ENCODE measurements at regions not wholly inside any gene's neighbourhood (a gene's known extent, or its start where the extent isn't known, plus 50 kb on each side); places are given as distances from the start of the nearest gene placed in this dataset.
"Not testable (repeated sequence)": the region's sequence is repeated elsewhere in the genome, so short reads cannot be mapped to it uniquely, and the experiment has no call there.

- no peak for DNase-seq
Observed at GRCh38 chr3:88298189-88298588, 148.4 kb downstream of the C3orf38 start.

GRCh38 chr3:88301273-88301995, 151.7 kb downstream of the C3orf38 start:
- DNase-seq = no peak

- DNase-seq = no peak
Observed at GRCh38 chr3:88301996-88302393, 152.2 kb downstream of the C3orf38 start.

DNA sequence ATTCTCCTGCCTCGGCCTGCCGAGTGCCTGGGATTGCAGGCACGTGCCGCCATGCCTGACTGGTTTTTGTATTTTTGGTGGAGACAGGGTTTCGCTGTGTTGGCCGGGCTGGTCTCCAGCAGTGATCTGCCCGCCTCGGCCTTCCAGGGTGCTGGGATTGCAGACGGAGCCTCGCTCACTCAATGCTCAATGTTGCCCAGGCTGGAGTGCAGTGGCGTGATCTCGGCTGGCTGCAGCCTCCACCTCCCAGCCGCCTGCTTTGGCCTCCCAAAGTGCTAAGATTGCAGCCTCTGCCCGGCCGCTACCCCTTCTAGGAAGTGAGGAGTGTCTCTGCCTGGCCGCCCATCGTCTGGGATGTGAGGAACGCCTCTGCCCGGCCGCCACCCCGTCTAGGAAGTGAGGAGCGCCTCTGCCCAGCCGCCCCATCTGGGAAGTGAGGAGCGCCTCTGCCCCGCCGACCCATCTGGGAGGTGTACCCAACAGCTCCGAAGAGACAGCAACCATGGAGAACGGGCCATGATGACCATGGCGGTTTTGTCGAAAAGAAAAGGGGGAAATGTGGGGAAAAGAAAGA, 153.7 kb downstream of the C3orf38 start:
- not testable (repeated sequence) for DNase-seq

DNA sequence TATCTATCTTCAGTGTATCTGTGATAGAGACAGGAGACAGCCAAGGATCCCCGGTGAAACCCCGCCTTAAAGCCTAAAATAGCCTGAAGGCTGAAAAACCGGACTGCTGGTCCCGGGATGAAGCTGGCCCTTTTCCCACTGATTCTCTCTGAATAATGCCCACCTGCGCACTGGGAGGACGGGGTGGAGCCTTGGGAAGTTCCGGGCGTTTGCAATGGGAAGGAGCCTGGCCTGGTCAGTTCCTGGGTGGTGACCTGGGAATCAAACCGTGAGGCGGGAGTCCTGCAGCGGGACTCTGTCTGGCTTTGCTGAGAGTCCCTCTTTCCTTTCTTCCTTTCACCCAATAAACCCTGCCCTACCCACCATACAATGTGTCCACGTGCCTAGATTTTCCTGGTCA, 157.9 kb downstream of the C3orf38 start:
- DNase-seq = no peak

GRCh38 chr3:88311826-88312225, 162.1 kb downstream of the C3orf38 start:
- DNase-seq = no peak

DNA sequence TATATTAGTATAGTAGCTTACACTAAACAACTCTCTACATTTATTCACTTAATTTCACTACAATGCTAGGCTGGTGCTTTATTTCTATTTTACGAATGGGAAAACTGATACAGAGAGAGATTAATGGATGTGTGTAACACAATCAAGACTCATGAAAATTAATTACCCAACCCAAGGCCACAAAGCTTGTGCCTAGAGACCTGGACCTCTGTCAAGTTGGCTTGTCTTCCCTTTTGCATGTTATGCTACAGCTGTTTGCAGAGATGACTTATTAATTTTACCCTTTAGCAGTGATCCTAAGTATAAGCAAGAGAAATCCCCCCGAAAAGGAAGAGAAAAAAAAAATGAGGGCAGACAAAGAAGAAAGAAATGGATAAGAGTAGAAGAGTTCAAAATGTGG, 162.5 kb downstream of the C3orf38 start:
- no peak for DNase-seq

- DNase-seq = no peak
Observed at GRCh38 chr3:88318067-88318466, 168.3 kb downstream of the C3orf38 start.

DNA sequence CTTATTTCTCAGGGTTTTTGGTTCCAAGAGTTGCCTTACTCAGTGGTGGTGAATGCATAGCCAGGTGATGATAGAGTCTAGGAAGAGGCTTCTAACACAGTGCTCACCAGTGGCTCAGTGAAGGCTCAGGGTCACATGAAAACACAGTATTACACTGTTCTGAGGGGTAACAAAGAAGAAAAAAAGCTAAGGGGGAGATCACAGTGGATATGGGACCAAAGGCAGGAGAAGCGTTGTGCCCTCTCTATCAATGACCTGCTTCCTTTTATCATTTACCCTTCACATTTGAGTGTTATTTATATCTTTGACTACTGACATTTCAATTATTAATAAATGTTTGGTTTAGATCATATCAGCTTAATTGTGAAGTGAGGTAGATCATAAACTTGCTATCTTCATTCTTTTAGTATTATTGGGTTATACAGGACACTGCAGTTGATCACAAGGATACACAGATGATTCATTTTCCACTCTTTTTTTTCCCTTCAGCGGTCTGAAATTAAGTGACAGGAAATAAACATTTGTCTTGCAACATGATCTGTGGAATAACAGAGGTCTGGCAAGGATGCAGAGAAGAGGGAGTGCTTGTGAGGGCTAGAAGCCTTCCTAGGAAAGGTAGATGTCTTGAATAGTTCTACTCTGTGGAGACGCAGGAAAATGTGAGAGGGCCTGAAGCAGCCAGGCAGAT, 171.7 kb downstream of the C3orf38 start:
- peak; percentile 19 to 28 for DNase-seq

DNA sequence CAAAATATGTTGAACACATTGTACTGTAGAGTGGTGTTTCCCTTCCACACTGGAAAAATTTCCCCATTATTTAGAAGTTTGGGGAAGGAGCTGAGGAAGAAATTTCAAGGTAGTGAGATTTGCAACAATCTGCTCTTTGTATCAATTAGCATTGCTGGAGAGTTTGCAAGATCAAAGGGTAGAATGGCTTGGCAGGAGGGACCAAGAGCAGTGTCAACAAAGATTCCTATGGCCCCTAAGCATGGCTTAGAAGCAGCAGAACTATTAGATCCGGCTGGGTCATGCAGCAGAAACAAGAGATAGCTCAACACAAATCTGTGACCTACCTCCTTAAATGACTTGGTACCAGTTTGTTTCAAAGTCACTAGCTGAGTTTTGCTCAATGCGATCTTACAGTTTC, 175.0 kb downstream of the C3orf38 start:
- no peak for DNase-seq

DNA sequence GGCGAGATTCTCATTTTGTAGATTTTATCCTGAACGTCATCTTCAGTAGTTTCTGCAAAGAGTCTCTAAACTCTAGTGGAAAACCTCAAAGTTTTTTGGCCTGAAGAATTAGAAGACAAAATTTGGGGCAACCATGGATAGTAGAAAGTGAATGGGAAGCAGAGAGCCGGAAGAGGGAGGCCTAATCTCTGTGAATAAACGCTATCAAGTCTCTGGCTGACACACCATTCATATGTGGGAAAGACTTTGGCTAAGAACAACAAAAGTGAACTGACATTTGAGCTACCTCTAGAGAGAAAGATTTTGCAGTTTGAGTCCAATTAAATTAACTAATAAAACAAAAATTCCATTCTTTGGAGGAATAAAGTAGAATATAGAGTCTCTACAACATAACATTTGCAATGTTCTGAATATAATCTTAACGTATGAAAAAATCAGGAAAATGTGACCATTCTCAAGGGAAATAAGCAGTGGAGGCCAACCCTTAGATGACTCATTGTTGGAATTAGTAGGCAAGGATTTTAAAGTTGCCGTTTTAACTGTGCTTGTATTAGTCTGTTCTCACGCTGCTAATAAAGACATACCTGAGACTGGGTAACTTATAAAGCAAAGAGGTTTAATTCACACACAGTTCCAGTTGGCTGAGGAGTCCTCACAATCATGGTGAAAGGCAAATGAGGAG, 184.6 kb downstream of the C3orf38 start:
- DNase-seq = no peak

GRCh38 chr3:88336894-88337293, 187.1 kb downstream of the C3orf38 start:
- no peak for DNase-seq

DNA sequence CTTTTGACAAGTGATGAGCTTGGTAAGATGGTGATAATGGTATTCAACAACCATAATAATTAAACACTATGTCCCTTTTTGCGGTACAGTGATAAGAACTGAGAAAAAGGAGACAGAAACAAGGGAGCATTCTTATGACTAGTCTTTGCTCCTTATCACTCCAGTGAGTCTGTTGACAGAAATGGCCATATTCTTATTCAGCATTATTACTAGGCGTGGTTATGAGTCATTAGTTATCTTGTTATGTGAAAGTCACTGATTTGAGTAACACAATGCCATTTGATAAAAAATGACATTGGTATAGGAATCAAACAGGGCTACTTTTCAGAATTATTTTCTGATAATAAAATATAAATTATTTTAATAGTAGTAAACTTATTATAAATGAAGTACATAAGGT, 193.5 kb downstream of the C3orf38 start:
- no peak for DNase-seq

DNA sequence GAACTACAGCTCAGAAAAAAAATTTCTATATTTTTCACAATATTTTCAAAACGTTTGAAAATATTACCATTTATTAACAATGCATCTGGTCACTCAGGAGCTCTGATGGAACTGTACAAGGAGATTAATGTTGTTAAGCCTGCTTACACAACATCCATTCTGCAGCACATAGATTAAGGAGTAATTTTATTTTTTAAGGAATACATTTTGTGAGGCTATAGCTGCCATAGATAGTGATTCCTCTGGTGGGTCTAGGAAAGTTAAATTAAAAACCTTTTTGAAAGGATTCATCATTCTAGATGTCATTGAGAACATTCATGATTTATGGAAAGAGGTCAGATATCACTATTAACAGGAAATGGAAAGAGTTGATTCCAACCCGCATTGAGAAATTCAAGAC, 196.9 kb downstream of the C3orf38 start:
- no peak for DNase-seq

DNA sequence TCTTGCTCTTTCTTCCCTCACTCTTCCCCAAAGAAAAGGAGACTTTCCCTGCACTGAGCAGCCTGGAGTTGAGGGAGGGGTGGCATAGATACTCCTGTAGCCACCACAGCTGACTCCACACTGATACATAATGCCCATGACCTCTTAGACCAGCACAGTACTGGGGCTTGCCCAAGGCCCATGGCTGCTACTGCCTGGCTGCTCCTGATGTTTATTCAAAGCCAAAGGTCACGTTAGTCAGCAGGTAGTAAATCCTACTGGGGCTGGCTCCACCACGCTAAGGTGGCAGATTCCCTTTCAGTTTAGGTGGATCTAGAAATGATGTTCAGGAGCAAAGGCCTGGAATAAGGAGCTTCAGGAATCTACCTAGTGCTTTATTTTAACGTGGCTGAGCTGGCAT, 212.7 kb downstream of the C3orf38 start:
- peak in 1 of 2 experiments; percentile 6 for DNase-seq

GRCh38 chr3:88364926-88365325, 215.2 kb downstream of the C3orf38 start:
- DNase-seq = no peak

GRCh38 chr3:88369337-88369736, 219.6 kb downstream of the C3orf38 start:
- DNase-seq = no peak

GRCh38 chr3:88369767-88370166, 220.0 kb downstream of the C3orf38 start:
- no peak for DNase-seq

- DNase-seq = no peak
Observed at GRCh38 chr3:88385090-88385489, 235.3 kb downstream of the C3orf38 start.

DNA sequence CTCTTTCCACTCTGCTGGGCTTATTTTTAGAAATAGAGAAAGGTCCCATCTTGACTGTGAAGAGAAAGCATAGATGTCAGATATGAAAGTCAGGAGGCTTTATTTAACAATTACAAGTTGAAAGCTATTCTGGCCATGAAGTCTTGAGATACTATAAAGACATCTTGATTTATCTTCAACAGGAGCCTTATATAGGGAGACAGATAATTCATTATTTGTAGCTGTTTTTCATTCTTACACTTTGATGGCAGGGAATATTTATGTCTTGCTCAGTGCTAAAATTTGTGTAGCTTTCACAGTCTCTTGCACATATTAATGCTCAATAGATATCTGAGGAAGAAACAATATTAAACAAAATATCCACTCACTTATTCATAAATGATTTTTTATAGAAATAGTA, 248.8 kb downstream of the C3orf38 start:
- no peak for DNase-seq

GRCh38 chr3:88403319-88403718, 253.6 kb downstream of the C3orf38 start:
- DNase-seq = no peak

GRCh38 chr3:88408097-88408496, 258.3 kb downstream of the C3orf38 start:
- no peak for DNase-seq

DNA sequence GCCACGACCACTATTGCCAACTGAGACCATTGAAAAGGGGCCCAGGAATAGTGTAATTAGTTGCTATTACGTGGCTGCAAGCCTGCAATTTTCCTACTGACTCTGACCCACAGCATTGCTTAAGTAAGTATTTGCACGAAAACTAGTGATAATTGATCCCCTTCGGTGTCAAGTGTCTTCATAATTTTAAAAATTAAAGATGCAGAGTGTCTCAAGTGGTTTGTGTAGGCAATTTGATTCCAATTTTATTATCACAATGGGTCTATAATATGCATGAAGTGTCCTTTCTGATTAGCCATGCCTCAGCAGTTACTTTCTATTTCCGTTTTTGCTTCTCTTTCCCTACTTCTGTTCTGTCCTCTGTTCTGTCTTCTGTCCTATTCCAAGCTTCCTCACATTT, 259.2 kb downstream of the C3orf38 start:
- no peak for DNase-seq

GRCh38 chr3:88410259-88410658, 260.5 kb downstream of the C3orf38 start:
- no peak for DNase-seq
